ENCODE measurements at regions not wholly inside any gene's neighbourhood (a gene's known extent, or its start where the extent isn't known, plus 50 kb on each side); places are given as distances from the start of the nearest gene placed in this dataset.
"Not testable (repeated sequence)": the region's sequence is repeated elsewhere in the genome, so short reads cannot be mapped to it uniquely, and the experiment has no call there.

DNA sequence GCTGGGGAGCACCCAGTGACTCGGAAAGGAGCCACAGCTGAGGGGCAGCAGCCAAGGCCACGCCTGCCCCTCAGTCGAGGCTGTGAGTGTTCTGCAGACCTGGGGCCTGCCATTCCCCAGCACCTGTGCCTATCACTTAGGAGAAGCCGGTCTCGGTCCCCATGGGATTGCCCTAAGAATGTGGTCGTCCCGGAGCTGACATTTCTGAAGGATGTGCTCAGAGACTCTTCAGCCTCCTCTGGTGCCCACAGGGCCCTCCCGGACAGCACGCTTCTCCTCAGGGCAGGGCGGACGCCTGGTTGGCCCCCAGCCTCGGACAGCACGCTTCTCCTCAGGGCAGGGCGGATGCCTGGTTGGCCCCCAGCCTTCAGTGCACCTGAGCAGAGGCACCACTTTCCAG, 223.9 kb downstream of the ERMARD start:
- POLR2A ChIA-PET (ENCODE audit: low non-redundant PET), result no interaction called here
- Histone ChIP-seq H3K4me3 (ENCODE audit: low read depth, low read length, poor library complexity, severe bottlenecking) (no peak overlapping the region), H3K9me3 (ENCODE audit: low read depth, low read length, poor library complexity, severe bottlenecking) (no peaks in the 10 kb centered on the region), H3K27me3 (replicated peaks; ENCODE audit: insufficient read depth, low read depth, low read length, poor library complexity) (no peaks in the 10 kb centered on the region), H3K36me3 (ENCODE audit: insufficient read depth, low read length, poor library complexity, severe bottlenecking) (no peaks in the 10 kb centered on the region), H3K27ac (ENCODE audit: low read depth, low read length, poor library complexity, severe bottlenecking) (no peak overlapping the region), H3K4me1 (ENCODE audit: insufficient read depth, low read length, poor library complexity, severe bottlenecking) (no peaks in the 10 kb centered on the region)
- CTCF ChIA-PET, result no interaction called here
- intact Hi-C loops (cut with micrococcal nuclease; ENCODE audit: unreplicated experiment), result no loop called here
- no peak for DNase-seq (ENCODE audit: low spot score)
- TF ChIP-seq, protein P1, sequence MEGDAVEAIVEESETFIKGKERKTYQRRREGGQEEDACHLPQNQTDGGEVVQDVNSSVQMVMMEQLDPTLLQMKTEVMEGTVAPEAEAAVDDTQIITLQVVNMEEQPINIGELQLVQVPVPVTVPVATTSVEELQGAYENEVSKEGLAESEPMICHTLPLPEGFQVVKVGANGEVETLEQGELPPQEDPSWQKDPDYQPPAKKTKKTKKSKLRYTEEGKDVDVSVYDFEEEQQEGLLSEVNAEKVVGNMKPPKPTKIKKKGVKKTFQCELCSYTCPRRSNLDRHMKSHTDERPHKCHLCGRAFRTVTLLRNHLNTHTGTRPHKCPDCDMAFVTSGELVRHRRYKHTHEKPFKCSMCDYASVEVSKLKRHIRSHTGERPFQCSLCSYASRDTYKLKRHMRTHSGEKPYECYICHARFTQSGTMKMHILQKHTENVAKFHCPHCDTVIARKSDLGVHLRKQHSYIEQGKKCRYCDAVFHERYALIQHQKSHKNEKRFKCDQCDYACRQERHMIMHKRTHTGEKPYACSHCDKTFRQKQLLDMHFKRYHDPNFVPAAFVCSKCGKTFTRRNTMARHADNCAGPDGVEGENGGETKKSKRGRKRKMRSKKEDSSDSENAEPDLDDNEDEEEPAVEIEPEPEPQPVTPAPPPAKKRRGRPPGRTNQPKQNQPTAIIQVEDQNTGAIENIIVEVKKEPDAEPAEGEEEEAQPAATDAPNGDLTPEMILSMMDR (conservative IDR thresholded peaks at IDR 0.05; ENCODE audit: low read depth, low read length), result no peak
- TF ChIP-seq EZH2 (IDR thresholded peaks at IDR 0.05; ENCODE audit: borderline replicate concordance, low read depth, low read length, poor library complexity, severe bottlenecking), result no peak
- no TSS peak for BruUV-seq (replicated peaks)

DNA sequence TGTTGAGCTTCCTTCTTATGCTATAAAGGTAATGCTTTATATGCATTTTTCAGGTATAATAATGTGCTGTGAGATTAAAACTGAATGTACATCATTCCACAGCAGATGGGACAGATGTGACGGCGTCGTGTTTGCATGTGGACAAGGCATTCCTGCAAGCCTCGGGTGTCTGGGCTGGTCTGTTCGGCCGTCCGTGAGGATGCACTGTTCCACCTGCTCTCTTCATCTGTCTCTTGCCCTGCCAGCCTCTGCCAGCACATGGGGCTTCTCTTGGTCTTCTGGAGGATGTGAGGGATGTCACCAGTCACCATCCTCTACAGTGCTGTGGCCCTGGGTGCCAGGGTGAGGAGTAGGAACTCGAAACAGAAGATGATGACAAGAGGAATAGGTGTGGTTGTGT, 223.2 kb downstream of the ERMARD start:
- intact Hi-C loops (cut with micrococcal nuclease; ENCODE audit: unreplicated experiment), result no loop called here
- CTCF ChIA-PET, result no interaction called here
- no peaks in the 10 kb centered on the region for H3K27me3 ChIP-seq (replicated peaks; ENCODE audit: insufficient read depth, low read depth, low read length, poor library complexity)
- BruUV-seq (replicated peaks), result no TSS peak
- no peak for TF ChIP-seq EZH2 (IDR thresholded peaks at IDR 0.05; ENCODE audit: borderline replicate concordance, low read depth, low read length, poor library complexity, severe bottlenecking)
- TF ChIP-seq, protein P1 (conservative IDR thresholded peaks at IDR 0.05; ENCODE audit: low read depth, low read length), result no peak
- no peak overlapping the region for H3K4me3 ChIP-seq (ENCODE audit: low read depth, low read length, poor library complexity, severe bottlenecking)
- no peaks in the 10 kb centered on the region for H3K36me3 ChIP-seq (ENCODE audit: insufficient read depth, low read length, poor library complexity, severe bottlenecking)
- no peak overlapping the region for H3K27ac ChIP-seq (ENCODE audit: low read depth, low read length, poor library complexity, severe bottlenecking)
- DNase-seq (ENCODE audit: low spot score), result no peak
- POLR2A ChIA-PET (ENCODE audit: low non-redundant PET), result no interaction called here
- no peaks in the 10 kb centered on the region for H3K4me1 ChIP-seq (ENCODE audit: insufficient read depth, low read length, poor library complexity, severe bottlenecking)
- H3K9me3 ChIP-seq (ENCODE audit: low read depth, low read length, poor library complexity, severe bottlenecking), result no peaks in the 10 kb centered on the region

DNA sequence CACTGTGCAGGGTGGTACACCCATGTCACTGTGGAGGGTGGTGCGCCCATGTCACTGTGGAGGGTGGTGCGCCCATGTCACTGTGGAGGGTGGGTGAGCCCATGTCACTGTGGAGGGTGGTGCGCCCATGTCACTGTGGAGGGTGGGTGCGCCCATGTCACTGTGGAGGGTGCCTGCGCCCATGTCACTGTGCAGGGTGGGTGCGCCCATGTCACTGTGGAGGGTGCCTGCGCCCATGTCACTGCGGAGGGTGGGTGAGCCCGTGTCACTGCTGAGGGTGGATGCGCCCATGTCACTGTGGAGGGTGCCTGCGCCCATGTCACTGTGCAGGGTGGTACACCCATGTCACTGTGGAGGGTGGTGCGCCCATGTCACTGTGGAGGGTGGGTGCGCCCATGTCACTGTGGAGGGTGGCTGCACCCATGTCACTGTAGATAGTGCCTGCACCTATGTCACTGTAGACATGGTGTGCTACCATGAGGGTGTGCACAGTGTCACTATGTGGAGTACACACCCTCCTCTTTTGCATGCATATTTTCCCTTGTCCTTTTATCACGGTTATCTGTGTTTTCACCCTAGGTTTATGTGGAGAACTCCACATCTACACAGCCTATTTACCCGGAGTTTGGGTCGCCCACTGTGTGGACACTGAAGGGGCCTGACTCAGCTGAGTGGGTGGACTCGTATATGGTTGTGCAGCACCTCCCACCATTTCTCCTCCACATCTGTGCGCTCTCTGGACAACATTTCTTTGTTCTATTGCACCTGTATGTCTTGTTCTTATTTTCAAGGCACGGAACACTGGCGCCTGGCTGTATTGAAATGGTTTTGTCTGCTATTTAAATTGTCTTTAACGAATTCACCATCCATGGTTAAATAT, 222.4 kb downstream of the ERMARD start:
- BruUV-seq (replicated peaks); DNase-seq (ENCODE audit: low spot score); POLR2A ChIA-PET (ENCODE audit: low non-redundant PET): not testable (repeated sequence)

DNA sequence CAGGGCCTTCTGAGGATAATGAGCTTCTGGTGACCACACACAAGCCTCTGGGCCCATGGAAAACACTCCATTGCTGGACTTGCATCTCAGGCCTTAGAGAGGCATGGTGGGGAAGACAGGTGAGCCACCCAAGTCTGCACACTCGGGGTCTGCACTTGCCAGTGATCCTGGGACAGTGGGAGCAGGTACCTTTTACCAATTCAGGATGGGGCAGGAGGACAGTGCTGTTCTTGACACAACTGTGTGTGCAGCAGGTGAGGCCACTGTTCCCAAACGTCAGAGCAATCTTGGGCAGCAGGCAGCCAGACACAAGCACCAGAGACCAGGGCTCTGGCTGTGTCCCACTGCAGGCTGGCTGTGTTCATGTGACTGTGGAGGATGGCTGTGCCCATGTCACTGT, 221.3 kb downstream of the ERMARD start:
- TF ChIP-seq, protein P1 (conservative IDR thresholded peaks at IDR 0.05; ENCODE audit: low read depth, low read length), result no peak
- no peak for TF ChIP-seq EZH2 (IDR thresholded peaks at IDR 0.05; ENCODE audit: borderline replicate concordance, low read depth, low read length, poor library complexity, severe bottlenecking)
- H3K4me1 ChIP-seq (ENCODE audit: insufficient read depth, low read length, poor library complexity, severe bottlenecking), result no peaks in the 10 kb centered on the region
- H3K9me3 ChIP-seq (ENCODE audit: low read depth, low read length, poor library complexity, severe bottlenecking), result no peaks in the 10 kb centered on the region
- intact Hi-C loops (cut with micrococcal nuclease; ENCODE audit: unreplicated experiment), result no loop called here
- no peak overlapping the region for H3K27ac ChIP-seq (ENCODE audit: low read depth, low read length, poor library complexity, severe bottlenecking)
- ChIA-PET POLR2A (ENCODE audit: low non-redundant PET) (no interaction called here), CTCF (no interaction called here)
- H3K4me3 ChIP-seq (ENCODE audit: low read depth, low read length, poor library complexity, severe bottlenecking), result no peak overlapping the region
- no peaks in the 10 kb centered on the region for H3K36me3 ChIP-seq (ENCODE audit: insufficient read depth, low read length, poor library complexity, severe bottlenecking)
- no peak for DNase-seq (ENCODE audit: low spot score)
- BruUV-seq (replicated peaks), result no TSS peak
- no peaks in the 10 kb centered on the region for H3K27me3 ChIP-seq (replicated peaks; ENCODE audit: insufficient read depth, low read depth, low read length, poor library complexity)

More for the DNA sequence above, 222.4 kb downstream of the ERMARD start:
- H3K27ac ChIP-seq (ENCODE audit: low read depth, low read length, poor library complexity, severe bottlenecking); CTCF ChIA-PET; H3K4me3 ChIP-seq (ENCODE audit: low read depth, low read length, poor library complexity, severe bottlenecking); H3K27me3 ChIP-seq (replicated peaks; ENCODE audit: insufficient read depth, low read depth, low read length, poor library complexity); H3K4me1 ChIP-seq (ENCODE audit: insufficient read depth, low read length, poor library complexity, severe bottlenecking); intact Hi-C loops (cut with micrococcal nuclease; ENCODE audit: unreplicated experiment); H3K9me3 ChIP-seq (ENCODE audit: low read depth, low read length, poor library complexity, severe bottlenecking); H3K36me3 ChIP-seq (ENCODE audit: insufficient read depth, low read length, poor library complexity, severe bottlenecking): not testable (repeated sequence)
